BLaER1 (cell line): ENCODE measurements at regions not wholly inside any gene's neighbourhood (a gene's known extent, or its start where the extent isn't known, plus 50 kb on each side); places are given as distances from the start of the nearest gene placed in this dataset.
"Not testable (repeated sequence)": the region's sequence is repeated elsewhere in the genome, so short reads cannot be mapped to it uniquely, and the experiment has no call there.

Experiments used
- H3K27ac ChIP-seq: shearing (Covaris generic); formaldehyde crosslinking; 2 replicates; pipeline ENCODE4 v1.8.1; 2022
- H3K27me3 ChIP-seq: shearing (Covaris generic); formaldehyde crosslinking; 2 replicates; pipeline ENCODE4 v1.8.1; 2022
- H3K36me3 ChIP-seq: shearing (Covaris generic); formaldehyde crosslinking; 2 replicates; pipeline ENCODE4 v1.8.1; 2022
- H3K4me1 ChIP-seq: shearing (Covaris generic); formaldehyde crosslinking; 2 replicates; pipeline ENCODE4 v1.8.1; 2022
- H3K4me2 ChIP-seq: shearing (Covaris generic); formaldehyde crosslinking; 2 replicates; pipeline ENCODE4 v1.8.1; 2022
- H3K4me3 ChIP-seq: shearing (Covaris generic); formaldehyde crosslinking; 2 replicates; pipeline ENCODE4 v1.8.1; 2022
- H3K9ac ChIP-seq: shearing (Covaris generic); formaldehyde crosslinking; 2 replicates; pipeline ENCODE4 v1.8.1; 2022
- H3K9me3 ChIP-seq: shearing (Covaris generic); formaldehyde crosslinking; 2 replicates; pipeline ENCODE4 v1.8.1; 2022
- H4K20me1 ChIP-seq: shearing (Covaris generic); formaldehyde crosslinking; 2 replicates; pipeline ENCODE4 v1.8.1; 2022
- Cebpa-rat ChIP-seq: shearing (Covaris generic); IDR thresholded peaks from 2 replicates; pipeline ENCODE4 v1.8.1; 2022

- no peak for TF ChIP-seq Cebpa-rat
- Histone ChIP-seq H3K9ac (no peak overlapping the region), H3K36me3 (no peaks in the 10 kb centered on the region), H3K27me3 (no peaks in the 10 kb centered on the region), H3K4me1 (no peaks in the 10 kb centered on the region), H3K4me2 (no peak overlapping the region), H3K4me3 (no peak overlapping the region), H3K9me3 (no peaks in the 10 kb centered on the region), H4K20me1 (no peaks in the 10 kb centered on the region), H3K27ac (no peak overlapping the region)
Measured at GRCh38 chr18:14958701-14959100, 210.7 kb downstream of the ANKRD30B start.

GRCh38 chr18:14959550-14959949, 211.6 kb downstream of the ANKRD30B start:
- H3K27me3 ChIP-seq: no peaks in the 10 kb centered on the region
- no peaks in the 10 kb centered on the region for H4K20me1 ChIP-seq
- no peaks in the 10 kb centered on the region for H3K36me3 ChIP-seq
- no peak overlapping the region for H3K27ac ChIP-seq
- H3K9me3 ChIP-seq: no peaks in the 10 kb centered on the region
- no peak for TF ChIP-seq Cebpa-rat
- no peak overlapping the region for H3K4me3 ChIP-seq
- H3K4me2 ChIP-seq: no peak overlapping the region
- H3K9ac ChIP-seq: no peak overlapping the region
- H3K4me1 ChIP-seq: no peaks in the 10 kb centered on the region

GRCh38 chr18:14961991-14962390, 214.0 kb downstream of the ANKRD30B start:
- Histone ChIP-seq H3K27me3 (no peaks in the 10 kb centered on the region), H4K20me1 (no peaks in the 10 kb centered on the region), H3K4me1 (no peaks in the 10 kb centered on the region), H3K36me3 (no peaks in the 10 kb centered on the region), H3K4me2 (no peak overlapping the region), H3K9me3 (no peaks in the 10 kb centered on the region), H3K9ac (no peak overlapping the region), H3K27ac (no peak overlapping the region), H3K4me3 (no peak overlapping the region)
- TF ChIP-seq Cebpa-rat: no peak

GRCh38 chr18:14962626-14963025, 214.7 kb downstream of the ANKRD30B start:
- no peak for TF ChIP-seq Cebpa-rat
- Histone ChIP-seq H3K4me3 (no peak overlapping the region), H3K4me1 (no peaks in the 10 kb centered on the region), H3K36me3 (no peaks in the 10 kb centered on the region), H3K4me2 (no peak overlapping the region), H3K27me3 (no peaks in the 10 kb centered on the region), H4K20me1 (no peaks in the 10 kb centered on the region), H3K9ac (no peak overlapping the region), H3K27ac (no peak overlapping the region), H3K9me3 (no peaks in the 10 kb centered on the region)

GRCh38 chr18:14963246-14963645, 215.3 kb downstream of the ANKRD30B start:
- Histone ChIP-seq H3K9me3 (no peaks in the 10 kb centered on the region), H3K4me2 (no peak overlapping the region), H3K27me3 (no peaks in the 10 kb centered on the region), H4K20me1 (no peaks in the 10 kb centered on the region), H3K36me3 (no peaks in the 10 kb centered on the region), H3K27ac (no peak overlapping the region), H3K4me3 (no peak overlapping the region), H3K9ac (no peak overlapping the region), H3K4me1 (no peaks in the 10 kb centered on the region)
- no peak for TF ChIP-seq Cebpa-rat

GRCh38 chr18:14964002-14964401, 216.0 kb downstream of the ANKRD30B start:
- no peak overlapping the region for H3K9ac ChIP-seq
- no peaks in the 10 kb centered on the region for H3K9me3 ChIP-seq
- H3K4me1 ChIP-seq: no peaks in the 10 kb centered on the region
- no peak overlapping the region for H3K27ac ChIP-seq
- H3K4me3 ChIP-seq: no peak overlapping the region
- no peaks in the 10 kb centered on the region for H3K36me3 ChIP-seq
- no peak overlapping the region for H3K4me2 ChIP-seq
- no peaks in the 10 kb centered on the region for H3K27me3 ChIP-seq
- no peak for TF ChIP-seq Cebpa-rat
- no peaks in the 10 kb centered on the region for H4K20me1 ChIP-seq

GRCh38 chr18:14964406-14964805, 216.4 kb downstream of the ANKRD30B start:
- H3K9me3 ChIP-seq: no peaks in the 10 kb centered on the region
- no peak overlapping the region for H3K9ac ChIP-seq
- H3K4me2 ChIP-seq: no peak overlapping the region

GRCh38 chr18:14964976-14965375, 217.0 kb downstream of the ANKRD30B start:
- not testable (repeated sequence) for H4K20me1 ChIP-seq, H3K27ac ChIP-seq, H3K4me3 ChIP-seq, H3K9me3 ChIP-seq, H3K36me3 ChIP-seq, H3K27me3 ChIP-seq, H3K9ac ChIP-seq, H3K4me1 ChIP-seq, H3K4me2 ChIP-seq

More at GRCh38 chr18:14964406-14964805, 216.4 kb downstream of the ANKRD30B start:
- H4K20me1 ChIP-seq: no peaks in the 10 kb centered on the region
- no peaks in the 10 kb centered on the region for H3K27me3 ChIP-seq
- TF ChIP-seq Cebpa-rat: no peak
- no peaks in the 10 kb centered on the region for H3K36me3 ChIP-seq
- no peaks in the 10 kb centered on the region for H3K4me1 ChIP-seq
- H3K27ac ChIP-seq: no peak overlapping the region
- no peak overlapping the region for H3K4me3 ChIP-seq

GRCh38 chr18:14965553-14965952, 217.6 kb downstream of the ANKRD30B start:
- Histone ChIP-seq H3K27ac (no peak overlapping the region), H3K9ac (no peak overlapping the region), H3K4me2 (no peak overlapping the region), H3K4me1 (no peaks in the 10 kb centered on the region), H3K4me3 (no peak overlapping the region), H4K20me1 (no peaks in the 10 kb centered on the region), H3K36me3 (no peaks in the 10 kb centered on the region), H3K9me3 (no peaks in the 10 kb centered on the region), H3K27me3 (no peaks in the 10 kb centered on the region)
- TF ChIP-seq Cebpa-rat: no peak

GRCh38 chr18:14967246-14967645, 219.3 kb downstream of the ANKRD30B start:
- H3K4me1 ChIP-seq, H3K4me3 ChIP-seq, H3K9me3 ChIP-seq, H3K4me2 ChIP-seq, H4K20me1 ChIP-seq, H3K27me3 ChIP-seq, H3K9ac ChIP-seq, H3K27ac ChIP-seq, H3K36me3 ChIP-seq: not testable (repeated sequence)

GRCh38 chr18:14969500-14969899, 221.5 kb downstream of the ANKRD30B start:
- no peak for TF ChIP-seq Cebpa-rat
- no peaks in the 10 kb centered on the region for H3K36me3 ChIP-seq
- no peaks in the 10 kb centered on the region for H4K20me1 ChIP-seq
- no peak overlapping the region for H3K4me3 ChIP-seq
- no peaks in the 10 kb centered on the region for H3K4me1 ChIP-seq
- H3K27ac ChIP-seq: no peak overlapping the region
- H3K9ac ChIP-seq: no peak overlapping the region
- H3K9me3 ChIP-seq: no peaks in the 10 kb centered on the region
- H3K4me2 ChIP-seq: no peak overlapping the region
- H3K27me3 ChIP-seq: no peaks in the 10 kb centered on the region
